DND-41 (cell line): ENCODE measurements at regions not wholly inside any gene's neighbourhood (a gene's known extent, or its start where the extent isn't known, plus 50 kb on each side); places are given as distances from the start of the nearest gene placed in this dataset.
A peak's percentile ranks its signal among the peaks of the same experiment; 100 is the strongest.

Source experiments
- ATAC-seq: fragments of 200-7000 bp; cut with Tn5 transposase; 3 replicates; pipeline ENCODE4 v1.9.1; 2021; ENCODE audit warnings: low read depth; ENCODE audit not compliant: insufficient read depth
- DNase-seq: peaks from one replicate; pipeline ENCODE4 v3.0.0-alpha.2; 2020
- H2AFZ ChIP-seq: 2 replicates; pipeline ENCODE4 v1.6.0; 2012; ENCODE audit warnings: low read depth, low read length
- H3K27ac ChIP-seq: 2 replicates; pipeline ENCODE4 v1.5.1; 2012; ENCODE audit warnings: low read length, inconsistent platforms
- H3K27me3 ChIP-seq: fragments of 200-600 bp; sonication (generic); 2 replicates; pipeline ENCODE4 v1.6.0; 2012; ENCODE audit warnings: low read length, mild to moderate bottlenecking, inconsistent platforms; ENCODE audit not compliant: insufficient read depth, poor library complexity
- H3K36me3 ChIP-seq: 2 replicates; pipeline ENCODE4 v1.5.1; 2012; ENCODE audit warnings: low read length, inconsistent platforms; ENCODE audit not compliant: insufficient read depth
- H3K4me1 ChIP-seq: 2 replicates; pipeline ENCODE4 v1.5.1; 2012; ENCODE audit warnings: mild to moderate bottlenecking, low read length; ENCODE audit not compliant: insufficient read depth
- H3K4me2 ChIP-seq: 2 replicates; pipeline ENCODE4 v1.6.0; 2012; ENCODE audit warnings: mild to moderate bottlenecking, moderate library complexity, low read length, inconsistent platforms; ENCODE audit not compliant: insufficient read depth
- H3K4me3 ChIP-seq, 2 experiments: fragments of 200-600 bp in 1 of 2; shearing (Covaris generic) in 1 of 2; 2 replicates each; pipeline ENCODE4 v1.5.1; 2012 to 2016; ENCODE audit warnings: inconsistent platforms in 2 of 2, low read length in 2 of 2, mild to moderate bottlenecking in 2 of 2, low read depth in 1 of 2, moderate library complexity in 1 of 2
- H3K79me2 ChIP-seq: 2 replicates; pipeline ENCODE4 v1.6.0; 2012; ENCODE audit warnings: low read length, inconsistent platforms; ENCODE audit not compliant: insufficient read depth
- H3K9ac ChIP-seq: 2 replicates; pipeline ENCODE4 v1.6.0; 2012; ENCODE audit warnings: low read depth, mild to moderate bottlenecking, inconsistent platforms, low read length, moderate library complexity
- H3K9me3 ChIP-seq: 2 replicates; pipeline ENCODE4 v1.5.1; 2012; ENCODE audit warnings: low read length, moderate library complexity, mild to moderate bottlenecking, inconsistent platforms; ENCODE audit not compliant: insufficient read depth, severe bottlenecking
- H4K20me1 ChIP-seq: 2 replicates; pipeline ENCODE4 v1.6.0; 2012; ENCODE audit warnings: low read length; ENCODE audit not compliant: insufficient read depth
- EZH2 ChIP-seq: IDR thresholded peaks from 3 replicates; pipeline ENCODE4 v1.6.1; 2012; ENCODE audit warnings: borderline replicate concordance, low read depth, mild to moderate bottlenecking, moderate library complexity, low read length, inconsistent platforms; ENCODE audit not compliant: severe bottlenecking
- TF ChIP-seq, protein P1 (sequence below): IDR thresholded peaks from 2 replicates; pipeline ENCODE4 v1.5.1; 2012; ENCODE audit warnings: borderline replicate concordance, low read length, moderate library complexity, mild to moderate bottlenecking; ENCODE audit not compliant: poor library complexity, severe bottlenecking; ENCODE audit errors: extremely low read depth

DNA sequence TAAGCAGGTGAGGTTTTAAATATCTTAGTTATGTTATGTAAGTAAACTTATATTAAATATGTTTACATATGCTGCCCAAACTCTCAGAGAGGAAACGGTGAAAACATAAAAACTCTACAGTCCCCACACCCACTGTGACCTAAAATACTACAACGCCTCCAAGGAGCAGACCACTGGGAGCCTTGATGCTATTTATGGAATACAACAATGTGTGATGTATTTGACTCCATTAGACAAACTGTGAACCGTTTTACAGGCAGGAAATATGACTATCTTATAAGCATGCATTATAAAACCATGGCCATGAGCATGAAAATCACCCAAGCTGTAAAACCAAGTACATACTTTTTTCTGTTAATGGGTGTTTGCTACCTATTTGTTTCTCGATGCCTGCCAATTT is 379.5 kb upstream of the TBL1XR1 start:
- Histone ChIP-seq H3K36me3 (no peaks in the 10 kb centered on the region), H2AFZ (no peak overlapping the region), H3K27me3 (no peaks in the 10 kb centered on the region), H3K79me2 (no peaks in the 10 kb centered on the region), H3K4me1 (no peaks in the 10 kb centered on the region), H3K4me2 (no peak overlapping the region), H3K9me3 (no peaks in the 10 kb centered on the region), H3K9ac (no peak overlapping the region), H4K20me1 (no peaks in the 10 kb centered on the region), H3K27ac (no peak overlapping the region), H3K4me3 (no peak overlapping the region)
- ATAC-seq: no peak
- no peak for TF ChIP-seq EZH2
- TF ChIP-seq, protein P1, sequence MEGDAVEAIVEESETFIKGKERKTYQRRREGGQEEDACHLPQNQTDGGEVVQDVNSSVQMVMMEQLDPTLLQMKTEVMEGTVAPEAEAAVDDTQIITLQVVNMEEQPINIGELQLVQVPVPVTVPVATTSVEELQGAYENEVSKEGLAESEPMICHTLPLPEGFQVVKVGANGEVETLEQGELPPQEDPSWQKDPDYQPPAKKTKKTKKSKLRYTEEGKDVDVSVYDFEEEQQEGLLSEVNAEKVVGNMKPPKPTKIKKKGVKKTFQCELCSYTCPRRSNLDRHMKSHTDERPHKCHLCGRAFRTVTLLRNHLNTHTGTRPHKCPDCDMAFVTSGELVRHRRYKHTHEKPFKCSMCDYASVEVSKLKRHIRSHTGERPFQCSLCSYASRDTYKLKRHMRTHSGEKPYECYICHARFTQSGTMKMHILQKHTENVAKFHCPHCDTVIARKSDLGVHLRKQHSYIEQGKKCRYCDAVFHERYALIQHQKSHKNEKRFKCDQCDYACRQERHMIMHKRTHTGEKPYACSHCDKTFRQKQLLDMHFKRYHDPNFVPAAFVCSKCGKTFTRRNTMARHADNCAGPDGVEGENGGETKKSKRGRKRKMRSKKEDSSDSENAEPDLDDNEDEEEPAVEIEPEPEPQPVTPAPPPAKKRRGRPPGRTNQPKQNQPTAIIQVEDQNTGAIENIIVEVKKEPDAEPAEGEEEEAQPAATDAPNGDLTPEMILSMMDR: no peak
- DNase-seq: no peak

DNA sequence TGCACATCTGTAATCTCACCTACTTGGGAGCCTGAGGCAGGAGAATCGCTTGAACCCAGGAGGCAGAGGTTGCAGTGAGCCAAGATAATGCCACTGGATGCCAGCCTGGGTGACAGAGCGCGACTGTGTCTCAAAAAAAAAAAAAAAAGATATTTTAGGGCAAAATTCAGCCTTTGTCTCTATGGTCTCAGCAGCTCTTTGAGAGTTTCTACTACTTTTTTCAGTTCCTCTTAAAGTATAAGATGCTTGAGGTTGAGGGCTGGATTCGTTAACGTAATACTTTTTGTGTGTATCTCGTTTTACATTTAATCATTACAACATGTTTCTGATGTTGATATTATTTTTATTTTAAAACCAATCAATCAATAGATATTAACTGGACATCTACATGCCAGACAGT is 381.2 kb upstream of the TBL1XR1 start:
- Histone ChIP-seq H3K4me1 (no peaks in the 10 kb centered on the region), H3K27ac (no peak overlapping the region), H3K9me3 (no peaks in the 10 kb centered on the region), H3K36me3 (no peaks in the 10 kb centered on the region), H3K79me2 (no peaks in the 10 kb centered on the region), H3K4me3 (no peak overlapping the region), H2AFZ (no peak overlapping the region), H3K27me3 (no peaks in the 10 kb centered on the region), H4K20me1 (no peaks in the 10 kb centered on the region), H3K9ac (no peak overlapping the region), H3K4me2 (no peak overlapping the region)
- TF ChIP-seq EZH2: no peak
- TF ChIP-seq, protein P1: no peak
- DNase-seq (no peak), ATAC-seq (no peak)

DNA sequence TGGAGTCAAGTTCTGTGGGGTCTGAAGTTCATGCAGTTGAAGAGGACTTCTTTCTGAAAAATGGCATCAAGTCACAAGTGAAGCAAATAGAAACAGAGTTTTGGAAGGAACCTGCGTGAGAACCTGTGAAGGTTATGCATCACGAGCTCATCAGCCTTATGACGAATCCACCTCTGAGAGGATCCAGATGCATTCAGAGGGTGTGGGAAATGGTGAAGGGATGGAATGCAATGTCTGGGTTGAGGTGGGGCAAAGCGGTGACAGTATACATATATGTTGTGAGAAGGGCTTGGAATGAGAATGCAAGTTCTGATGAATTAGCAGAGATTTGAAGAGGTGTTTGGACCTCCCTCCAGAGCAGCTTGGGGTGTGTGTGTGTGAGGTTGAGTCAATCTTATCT is 382.1 kb upstream of the TBL1XR1 start:
- TF ChIP-seq, protein P1: no peak
- no peak for TF ChIP-seq EZH2
- no peak overlapping the region for H3K9ac ChIP-seq
- no peaks in the 10 kb centered on the region for H3K36me3 ChIP-seq

DNA sequence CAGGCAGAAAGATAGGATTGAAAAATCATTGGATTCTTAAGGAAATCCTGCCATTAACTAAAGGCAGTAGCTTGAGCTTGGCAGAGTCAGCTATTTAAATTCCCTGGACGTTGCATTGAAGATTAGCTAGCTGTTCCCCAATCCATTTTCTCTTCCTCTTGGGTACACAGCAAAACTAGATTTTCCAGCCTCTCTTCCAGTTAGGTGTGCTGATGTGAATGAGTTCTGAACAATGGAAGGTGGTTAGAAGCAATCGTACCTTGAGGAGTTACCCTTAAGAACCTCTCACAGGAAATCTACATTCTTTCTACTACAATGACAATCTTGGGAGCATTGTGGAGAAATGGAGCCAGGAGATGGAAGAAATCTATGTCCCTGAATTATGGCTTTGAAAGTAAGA is 383.2 kb upstream of the TBL1XR1 start:
- Histone ChIP-seq H3K27me3 (no peaks in the 10 kb centered on the region), H3K9me3 (no peaks in the 10 kb centered on the region), H3K36me3 (no peaks in the 10 kb centered on the region), H3K4me1 (no peaks in the 10 kb centered on the region), H4K20me1 (no peaks in the 10 kb centered on the region), H3K27ac (no peak overlapping the region), H3K79me2 (no peaks in the 10 kb centered on the region), H3K4me3 (no peak overlapping the region), H3K9ac (no peak overlapping the region), H2AFZ (no peak overlapping the region), H3K4me2 (no peak overlapping the region)
- no peak for DNase-seq
- ATAC-seq: no peak
- TF ChIP-seq EZH2: no peak
- TF ChIP-seq, protein P1: no peak

More for the DNA sequence above, 382.1 kb upstream of the TBL1XR1 start:
- Histone ChIP-seq H2AFZ (0 out of 2 replicates have a peak overlapping the region, but pooled peaks have one; percentile 23), H3K27me3 (no peaks in the 10 kb centered on the region), H4K20me1 (no peaks in the 10 kb centered on the region), H3K9me3 (no peaks in the 10 kb centered on the region), H3K27ac (no peak overlapping the region), H3K79me2 (no peaks in the 10 kb centered on the region), H3K4me3 (no peak overlapping the region), H3K4me2 (no peak overlapping the region), H3K4me1 (no peaks in the 10 kb centered on the region)
- ATAC-seq (no peak), DNase-seq (no peak)
